Peyer's patch (tissue), 4 donors: ENCODE measurements at regions not wholly inside any gene's neighbourhood (a gene's known extent, or its start where the extent isn't known, plus 50 kb on each side); places are given as distances from the start of the nearest gene placed in this dataset.

Experiments
- CTCF ChIP-seq, 6 experiments: fragments of 450-650 bp in 4 of 6; fragments of 200-600 bp in 2 of 6; sonication (generic) in 1 of 6; IDR thresholded peaks; one replicate each; pipeline ENCODE4 v1.5.1; 2017 to 2019; ENCODE audit warnings: antibody characterized with exemption in 6 of 6, mild to moderate bottlenecking in 3 of 6, moderate library complexity in 1 of 6
- POLR2A ChIP-seq, 2 donors: fragments of 450-650 bp; IDR thresholded peaks; one replicate each; pipeline ENCODE4 v1.5.1; 2017; ENCODE audit warnings: antibody characterized with exemption in 2 of 2, mild to moderate bottlenecking in 2 of 2, moderate library complexity in 2 of 2

- TF ChIP-seq CTCF (IDR thresholded peaks at IDR 0.05) (no peak), POLR2A (IDR thresholded peaks at IDR 0.05) (no peak)
Measured at GRCh38 chr5:50574121-50574520, 92.3 kb upstream of the PARP8 start.
